OCI-LY7 (cell line): ENCODE measurements at regions not wholly inside any gene's neighbourhood (a gene's known extent, or its start where the extent isn't known, plus 50 kb on each side); places are given as distances from the start of the nearest gene placed in this dataset.
"Not testable (repeated sequence)": the region's sequence is repeated elsewhere in the genome, so short reads cannot be mapped to it uniquely, and the experiment has no call there.

Source experiments
- BruUV-seq: library from RNA; stranded (reverse); fragments of 400-500 nt; replicated peaks from 2 replicates; lab custom pipeline; 2021; lab: Mats Ljungman, UMichigan
- CTCF ChIA-PET: fragments of 300-600 bp; sonication (Branson Sonifier 250); formaldehyde crosslinking; loops from one replicate; lab custom pipeline; 2022; ENCODE audit warnings: antibody characterized with exemption; ENCODE audit not compliant: unreplicated experiment; lab: Charles Lee
- POLR2A ChIA-PET: fragments of 300-600 bp; sonication (Branson Sonifier 250); formaldehyde crosslinking; loops from one replicate; lab custom pipeline; 2022; ENCODE audit warnings: antibody characterized with exemption; lab: Charles Lee
- DNase-seq: peaks from one replicate; pipeline ENCODE4 v3.0.0-alpha.2; 2015; ENCODE audit warnings: low spot score
- H2AFZ ChIP-seq: fragments of 200-600 bp; sonication (generic), shearing (Covaris generic); 2 replicates; pipeline ENCODE4 v1.6.1; 2014; ENCODE audit warnings: mild to moderate bottlenecking, antibody characterized with exemption, low read length, moderate library complexity
- H3K27ac ChIP-seq: fragments of 200-600 bp; sonication (generic); 2 replicates; pipeline ENCODE4 v1.5.1; 2014; ENCODE audit warnings: mixed run types, low read depth, mild to moderate bottlenecking, moderate library complexity, low read length, inconsistent platforms; ENCODE audit not compliant: poor library complexity, severe bottlenecking
- H3K36me3 ChIP-seq: fragments of 200-600 bp; sonication (generic); 2 replicates; pipeline ENCODE4 v1.6.1; 2014; ENCODE audit warnings: mild to moderate bottlenecking, antibody characterized with exemption, low read length, moderate library complexity, mixed read lengths; ENCODE audit not compliant: insufficient read depth
- H3K4me1 ChIP-seq: fragments of 200-600 bp; sonication (generic); 2 replicates; pipeline ENCODE4 v1.5.1; 2014; ENCODE audit warnings: mild to moderate bottlenecking, low read length; ENCODE audit not compliant: insufficient read depth, poor library complexity, severe bottlenecking
- H3K4me2 ChIP-seq: fragments of 200-600 bp; sonication (generic); 2 replicates; pipeline ENCODE4 v1.6.1; 2014; ENCODE audit warnings: mild to moderate bottlenecking, low read length
- H3K4me3 ChIP-seq: fragments of 200-600 bp; sonication (generic); 2 replicates; pipeline ENCODE4 v1.5.1; 2014; ENCODE audit warnings: mild to moderate bottlenecking, low read depth, low read length; ENCODE audit not compliant: poor library complexity, severe bottlenecking
- H3K79me2 ChIP-seq: fragments of 200-600 bp; sonication (generic); 2 replicates; pipeline ENCODE4 v1.6.1; 2016; ENCODE audit warnings: low read depth, mild to moderate bottlenecking, low read length, moderate library complexity, mixed read lengths; ENCODE audit not compliant: insufficient read depth
- H3K9me2 ChIP-seq: fragments of 200-600 bp; sonication (generic); 2 replicates; pipeline ENCODE4 v1.6.1; 2016; ENCODE audit warnings: mild to moderate bottlenecking, low read length, mixed read lengths; ENCODE audit not compliant: insufficient read depth
- H3K9me3 ChIP-seq: fragments of 200-600 bp; sonication (generic); 2 replicates; pipeline ENCODE4 v1.6.1; 2014; ENCODE audit warnings: mild to moderate bottlenecking, mixed run types, low read length, mixed read lengths
- H4K20me1 ChIP-seq: fragments of 200-600 bp; sonication (generic); 2 replicates; pipeline ENCODE4 v1.6.1; 2014; ENCODE audit warnings: mild to moderate bottlenecking, antibody characterized with exemption, low read length, moderate library complexity, mixed read lengths; ENCODE audit not compliant: insufficient read depth
- intact Hi-C: fragments of 100-400 bp; cut with micrococcal nuclease; formaldehyde crosslinking; loops from one replicate; pipeline ENCODE4 v1.10.0; 2022; ENCODE audit not compliant: unreplicated experiment

GRCh38 chr15:20611667-20612290 lies 70.2 kb upstream of the GOLGA6L6 start:
- DNase-seq, H3K9me3 ChIP-seq, H3K4me3 ChIP-seq, intact Hi-C loops, H3K36me3 ChIP-seq, H3K79me2 ChIP-seq, H3K9me2 ChIP-seq, H3K4me1 ChIP-seq, H3K4me2 ChIP-seq, H4K20me1 ChIP-seq, BruUV-seq, POLR2A ChIA-PET, CTCF ChIA-PET, H3K27ac ChIP-seq, H2AFZ ChIP-seq: not testable (repeated sequence)

DNA sequence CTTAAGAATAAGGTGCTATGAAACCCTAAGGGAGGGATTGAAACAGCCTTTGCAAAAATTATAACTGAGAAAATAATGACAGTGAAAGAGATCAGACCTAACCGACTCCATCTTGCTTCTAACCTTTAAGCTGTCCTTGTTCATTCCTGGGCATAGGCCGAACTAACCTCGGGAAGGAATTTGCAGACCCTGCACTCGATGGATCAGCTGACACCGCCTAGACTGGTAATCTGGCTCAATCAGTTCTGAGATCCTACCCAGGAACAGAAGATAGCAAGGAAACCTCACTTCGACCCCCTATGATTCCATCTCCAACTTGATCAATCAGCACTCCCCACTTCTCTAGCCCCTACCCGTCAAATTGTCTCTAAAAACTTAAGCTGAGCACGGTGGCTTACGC lies 66.6 kb upstream of the GOLGA6L6 start:
- DNase-seq, H3K4me2 ChIP-seq, CTCF ChIA-PET, H3K36me3 ChIP-seq, H3K9me3 ChIP-seq, H3K4me3 ChIP-seq, H3K79me2 ChIP-seq, POLR2A ChIA-PET, H3K27ac ChIP-seq, H2AFZ ChIP-seq, intact Hi-C loops, H4K20me1 ChIP-seq, H3K9me2 ChIP-seq, BruUV-seq, H3K4me1 ChIP-seq: not testable (repeated sequence)

- H3K4me3 ChIP-seq, H3K79me2 ChIP-seq, H3K9me3 ChIP-seq, H3K4me1 ChIP-seq, H4K20me1 ChIP-seq, H2AFZ ChIP-seq, H3K4me2 ChIP-seq, intact Hi-C loops, DNase-seq, H3K9me2 ChIP-seq, H3K27ac ChIP-seq, CTCF ChIA-PET, POLR2A ChIA-PET, H3K36me3 ChIP-seq, BruUV-seq: not testable (repeated sequence)
These were observed 55.6 kb upstream of the GOLGA6L6 start for GRCh38 chr15:20597245-20597644.

GRCh38 chr15:20594219-20594618 lies 52.6 kb upstream of the GOLGA6L6 start:
- H3K9me2 ChIP-seq, intact Hi-C loops, H3K79me2 ChIP-seq, H3K4me2 ChIP-seq, H3K9me3 ChIP-seq, H4K20me1 ChIP-seq, H2AFZ ChIP-seq, H3K27ac ChIP-seq, POLR2A ChIA-PET, BruUV-seq, CTCF ChIA-PET, H3K4me1 ChIP-seq, H3K36me3 ChIP-seq, H3K4me3 ChIP-seq, DNase-seq: not testable (repeated sequence)

DNA sequence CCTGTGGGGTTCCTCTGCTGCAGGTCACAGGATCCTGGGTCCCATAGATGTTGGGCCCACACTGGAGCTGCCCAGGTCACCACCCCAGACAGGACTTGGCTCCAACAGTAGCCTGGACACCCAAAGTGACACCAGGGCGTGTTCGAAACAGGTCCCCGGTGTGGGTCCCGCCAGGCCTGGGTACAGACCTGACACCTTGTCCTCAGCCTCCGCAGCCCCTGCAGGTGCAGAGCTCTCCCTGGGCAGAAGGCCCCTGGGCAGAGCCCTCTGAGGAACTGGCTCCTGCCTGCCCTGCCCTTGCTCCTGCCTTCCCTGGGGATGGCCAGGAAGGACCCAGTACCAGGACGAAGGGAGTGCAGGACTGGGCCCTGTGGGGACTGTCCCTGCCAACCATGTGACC lies 50.3 kb upstream of the GOLGA6L6 start:
- H3K4me3 ChIP-seq, H3K27ac ChIP-seq, H3K9me3 ChIP-seq, H3K4me1 ChIP-seq, H3K4me2 ChIP-seq, intact Hi-C loops, DNase-seq, H3K36me3 ChIP-seq, BruUV-seq, H2AFZ ChIP-seq, H3K79me2 ChIP-seq, POLR2A ChIA-PET, H3K9me2 ChIP-seq, H4K20me1 ChIP-seq, CTCF ChIA-PET: not testable (repeated sequence)
